ENCODE measurements at regions not wholly inside any gene's neighbourhood (a gene's known extent, or its start where the extent isn't known, plus 50 kb on each side); places are given as distances from the start of the nearest gene placed in this dataset.

GRCh38 chr5:25451294-25451693 is 806.5 kb upstream of the CDH10 start:
- no peak for TF ChIP-seq EZH2 (IDR thresholded peaks at IDR 0.05; ENCODE audit: low read length, unreplicated experiment)
- no peak for TF ChIP-seq CTCF (conservative IDR thresholded peaks at IDR 0.05; ENCODE audit: low read depth, low read length)
